Esophagus mucosa (tissue), 1 donor: ENCODE measurements at regions not wholly inside any gene's neighbourhood (a gene's known extent, or its start where the extent isn't known, plus 50 kb on each side); places are given as distances from the start of the nearest gene placed in this dataset.

Source experiments
- ATAC-seq: fragments of 200-7000 bp; cut with Tn5 transposase; one replicate; pipeline ENCODE4 v1.9.1; 2020
- donor health status: DM: yes; HTN: yes; CAD: no.

DNA sequence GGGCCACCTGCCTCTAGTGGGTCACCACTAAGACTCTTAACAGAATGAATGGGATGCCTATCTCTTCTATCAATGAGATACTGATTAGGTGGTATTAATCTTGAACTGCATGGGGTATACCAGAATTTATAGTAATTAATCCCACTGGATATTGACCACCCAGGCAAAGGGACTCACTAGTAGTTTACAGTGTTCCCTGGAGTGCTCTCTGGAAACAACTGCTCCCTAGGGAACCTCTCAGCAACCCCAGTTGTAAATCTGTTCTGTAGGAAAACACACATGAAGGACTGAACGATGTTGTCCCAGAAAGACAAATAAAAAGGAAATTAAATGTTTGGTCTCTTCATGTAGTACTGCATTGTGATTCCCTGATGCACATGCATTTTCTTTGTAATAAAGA, 430.5 kb downstream of the HLX start:
- no peak for ATAC-seq

DNA sequence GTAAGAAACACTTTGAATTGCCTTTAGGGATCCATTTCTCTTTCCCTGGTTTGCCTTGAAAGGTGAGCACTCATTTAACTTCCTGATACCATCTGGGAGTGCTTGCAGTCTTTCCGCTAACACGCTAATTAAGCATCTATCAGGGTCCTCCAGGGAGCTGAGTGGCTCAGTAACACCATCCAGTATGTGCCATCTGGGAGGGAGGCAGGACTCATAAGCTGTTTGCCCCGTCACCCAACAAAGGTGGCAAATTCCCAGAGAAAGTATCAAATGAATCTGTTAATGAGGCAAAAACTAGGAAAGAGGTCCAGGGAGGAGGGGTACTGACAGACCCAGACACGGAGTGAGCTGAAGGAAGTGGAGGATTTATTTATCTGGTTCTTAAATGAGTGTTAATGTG, 430.9 kb downstream of the HLX start:
- ATAC-seq = no peak

DNA sequence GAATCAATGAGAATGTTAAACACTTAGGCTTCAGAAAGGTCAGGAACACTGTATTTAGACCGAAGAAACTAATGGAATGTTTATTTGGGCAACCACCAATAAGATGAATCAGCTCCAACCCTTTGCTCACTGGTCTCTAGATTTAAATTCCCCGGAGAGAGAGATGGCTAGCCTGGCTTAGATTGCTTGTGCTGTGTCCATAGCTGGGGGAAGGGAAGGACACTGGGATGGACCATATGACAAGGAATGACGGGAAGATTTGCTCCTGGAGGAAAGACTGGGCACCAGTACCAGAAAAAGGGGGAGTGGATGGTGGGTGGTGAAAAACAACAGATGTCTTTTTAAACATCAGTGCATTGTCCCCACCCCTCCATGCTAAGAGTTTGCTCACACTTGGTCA, 426.6 kb downstream of the DUSP10 start:
- ATAC-seq = no peak

DNA sequence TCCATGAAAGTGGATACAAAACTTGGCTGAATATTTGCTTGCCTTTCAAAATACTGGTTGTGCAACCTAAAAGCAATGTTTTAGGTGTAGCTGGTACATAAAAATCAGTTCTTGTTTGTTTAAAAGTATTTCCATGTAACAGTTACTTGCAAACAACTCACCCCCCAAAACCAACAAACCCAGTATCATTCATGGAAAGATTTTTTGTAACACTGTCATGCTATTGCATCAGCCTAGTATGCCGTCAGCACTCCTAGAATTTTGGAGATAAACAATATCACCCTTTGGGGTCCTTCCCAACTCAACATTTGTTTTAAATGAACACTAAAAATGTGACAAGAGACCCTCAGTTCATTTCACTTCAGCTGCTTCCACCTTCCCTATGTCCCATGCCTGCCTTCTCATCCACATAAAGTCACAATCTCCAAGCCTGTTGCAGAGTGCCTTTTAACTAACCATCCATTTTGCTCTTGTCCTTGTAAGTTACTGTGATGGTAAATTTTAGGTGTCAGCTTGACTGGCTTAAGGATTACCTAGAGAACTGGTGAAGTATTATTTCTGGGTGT, 425.3 kb downstream of the DUSP10 start:
- no peak for ATAC-seq

DNA sequence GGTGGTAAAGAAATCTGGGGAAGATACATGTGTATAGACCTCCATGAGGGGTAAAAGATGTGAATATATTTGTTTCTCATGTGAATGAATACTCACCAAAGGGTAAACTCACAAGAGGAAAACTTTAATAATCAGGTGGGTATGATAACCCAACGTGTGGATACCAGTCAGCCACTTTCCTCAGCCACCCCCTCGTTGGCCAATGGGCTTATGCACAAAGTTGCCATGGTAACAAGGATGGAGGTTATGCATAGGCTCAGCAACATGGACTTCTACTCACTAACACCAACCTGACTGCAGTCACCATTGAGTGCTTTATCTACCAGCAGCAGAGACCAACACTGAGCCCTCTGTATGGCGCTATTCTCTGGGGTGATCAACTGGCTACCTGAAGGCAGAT, 424.4 kb downstream of the DUSP10 start:
- ATAC-seq = no peak

DNA sequence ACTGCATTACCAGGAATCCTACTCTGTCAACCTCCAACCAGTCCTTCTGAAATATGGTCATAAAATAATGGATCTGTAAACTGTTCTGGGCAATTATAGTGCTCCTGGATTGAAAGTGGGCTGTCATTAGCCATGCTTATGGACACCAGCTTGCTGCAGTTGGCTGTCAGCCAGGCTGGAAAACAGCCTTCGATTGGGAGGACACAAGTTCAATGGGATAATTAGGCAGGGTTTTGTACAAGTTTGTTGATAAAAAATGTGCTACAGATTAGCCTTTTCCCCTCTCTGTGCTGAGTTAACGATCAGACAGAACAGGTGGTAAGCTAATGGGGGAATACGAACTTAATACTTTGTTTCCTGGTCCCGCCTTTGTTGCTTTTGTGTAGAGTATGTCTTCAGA, 413.9 kb downstream of the DUSP10 start:
- ATAC-seq = no peak

DNA sequence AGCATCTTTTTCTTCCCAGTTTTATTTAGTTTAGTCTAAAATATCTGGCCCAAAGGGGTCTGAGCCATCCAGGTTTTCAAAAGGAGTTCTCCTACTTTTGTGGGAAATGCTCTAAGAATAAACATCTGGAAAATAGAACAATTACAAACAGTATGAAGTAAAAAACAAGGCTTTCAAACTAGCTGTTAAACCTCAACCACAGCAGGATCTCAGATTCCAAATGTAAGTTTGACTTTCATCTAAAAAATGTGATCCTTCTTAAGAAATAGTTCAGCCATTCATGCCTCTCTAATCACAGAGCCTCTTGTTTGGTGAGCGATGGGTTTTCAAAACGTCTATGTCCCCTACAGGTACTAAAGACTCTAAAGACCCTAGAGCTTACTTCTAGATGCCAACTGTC, 413.5 kb downstream of the DUSP10 start:
- ATAC-seq = no peak

DNA sequence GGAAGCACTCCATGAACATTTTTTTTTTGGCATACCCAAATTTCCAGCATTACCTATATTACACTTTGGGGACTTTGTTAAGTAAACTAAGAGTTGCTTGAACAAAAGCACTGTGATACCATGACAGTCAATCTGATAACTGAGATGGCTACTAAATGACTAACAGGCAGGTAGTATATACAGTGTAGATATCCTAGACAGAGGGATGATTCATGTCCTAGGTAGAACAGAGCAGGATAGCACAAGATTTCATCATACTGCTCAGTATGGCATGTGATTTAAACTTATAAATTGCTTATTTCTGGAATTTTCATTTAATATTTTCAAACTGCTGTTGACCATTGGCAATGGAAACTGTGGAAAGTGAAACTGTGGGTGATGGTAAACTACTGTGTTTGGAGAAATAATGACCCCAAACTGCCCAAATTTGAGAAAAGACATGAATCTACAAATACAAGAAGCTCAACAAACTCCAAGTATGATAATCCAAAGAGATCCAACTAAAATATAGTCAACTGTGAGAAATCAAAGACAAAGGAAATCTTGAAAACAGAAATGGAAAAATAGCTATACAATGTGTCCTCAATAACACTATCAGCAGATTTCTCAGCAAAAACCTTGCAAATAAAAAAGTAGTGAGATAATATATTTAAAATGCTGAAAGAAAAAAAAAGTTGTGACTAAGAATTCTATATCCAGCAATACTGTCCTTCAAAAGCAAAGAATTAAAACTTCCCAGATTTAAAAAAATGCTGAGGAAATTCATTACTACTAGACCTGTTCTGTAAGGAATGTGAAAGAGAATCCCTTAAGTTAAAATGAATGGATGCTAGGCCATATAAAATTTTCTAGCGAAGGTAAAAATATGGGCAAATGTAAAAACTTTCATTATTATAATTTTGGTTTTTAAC, 410.4 kb downstream of the DUSP10 start:
- ATAC-seq = no peak

DNA sequence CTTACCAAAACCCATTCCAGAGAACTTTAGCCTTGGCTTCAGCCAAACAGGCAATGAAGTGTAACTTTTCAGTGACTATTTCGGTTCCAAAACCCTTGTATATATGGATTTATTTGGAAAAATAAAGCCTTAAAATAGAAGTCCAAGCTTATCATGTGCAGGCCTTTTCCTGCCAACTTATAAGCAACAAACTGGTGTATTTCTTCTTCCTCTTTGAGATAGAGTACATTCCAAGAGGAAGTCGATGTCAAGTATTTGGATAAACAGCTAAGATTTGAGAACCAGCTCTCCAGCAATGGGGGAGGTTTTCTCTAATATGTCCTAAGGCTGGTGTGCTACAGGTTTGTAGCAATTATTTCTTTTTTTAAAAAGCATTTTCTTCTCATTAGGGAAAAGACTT, 407.8 kb downstream of the DUSP10 start:
- ATAC-seq = no peak

DNA sequence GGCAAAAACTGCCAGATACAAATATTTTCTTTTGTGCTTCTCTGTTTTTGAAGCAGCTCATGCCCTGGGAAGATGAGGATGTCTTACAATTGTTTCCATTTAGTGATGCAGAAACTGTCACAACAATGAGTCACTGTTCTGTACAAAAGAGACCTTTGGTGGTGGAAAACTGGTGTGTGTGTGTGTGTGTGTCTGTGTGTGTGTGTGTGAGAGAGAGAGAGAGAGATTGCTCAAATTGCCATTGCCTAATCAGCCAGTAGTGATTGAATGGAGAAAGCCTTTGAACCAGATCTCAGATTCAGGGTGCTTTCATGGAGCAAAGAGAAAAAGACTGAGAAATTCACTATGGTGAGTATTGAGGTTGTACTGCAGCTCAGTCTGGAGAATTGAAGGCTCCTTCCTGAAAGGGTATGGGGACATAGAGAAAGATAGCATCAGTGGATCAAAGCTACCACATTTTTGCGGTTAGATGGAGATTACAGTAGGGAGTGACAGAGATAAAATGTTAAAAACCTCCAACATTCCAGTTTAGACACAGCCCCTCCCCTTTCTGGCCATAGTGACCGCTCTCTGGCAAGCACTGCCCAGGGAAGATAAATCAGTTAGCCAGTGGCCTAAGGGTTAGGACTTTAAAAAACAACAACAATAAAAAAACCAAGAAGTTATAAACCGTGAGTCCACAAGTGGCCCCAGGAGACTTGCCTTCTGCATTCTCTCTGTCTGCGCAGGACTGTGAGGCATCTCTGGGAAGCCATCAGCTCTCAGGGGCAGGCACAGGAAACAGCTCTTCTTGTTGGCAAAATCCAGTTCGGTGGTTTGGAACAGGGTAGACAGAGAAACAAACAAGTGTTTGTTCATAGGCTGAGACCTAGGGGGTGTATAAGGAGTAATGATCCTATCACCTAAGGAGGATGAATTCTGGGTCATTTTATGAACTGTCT, 406.5 kb downstream of the DUSP10 start:
- no peak for ATAC-seq

DNA sequence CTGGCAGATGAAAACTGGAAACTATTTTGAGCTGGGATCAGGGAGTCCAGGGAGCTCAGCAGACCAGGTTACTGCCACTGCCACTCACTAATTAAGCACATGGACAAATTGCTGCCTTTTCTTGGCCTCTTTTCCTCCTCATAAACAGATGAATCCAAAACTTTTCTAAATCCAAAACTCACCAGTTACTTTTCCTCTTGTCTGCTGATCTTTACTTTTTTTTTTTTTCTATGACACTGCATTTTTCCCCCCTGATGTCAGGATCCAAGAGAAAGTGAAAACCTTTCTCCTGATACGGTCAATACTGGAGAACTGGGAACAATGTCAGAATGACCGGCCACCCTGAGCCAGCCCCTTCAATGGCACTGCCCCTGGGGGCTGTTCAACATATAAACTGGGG, 405.8 kb downstream of the DUSP10 start:
- no peak for ATAC-seq

DNA sequence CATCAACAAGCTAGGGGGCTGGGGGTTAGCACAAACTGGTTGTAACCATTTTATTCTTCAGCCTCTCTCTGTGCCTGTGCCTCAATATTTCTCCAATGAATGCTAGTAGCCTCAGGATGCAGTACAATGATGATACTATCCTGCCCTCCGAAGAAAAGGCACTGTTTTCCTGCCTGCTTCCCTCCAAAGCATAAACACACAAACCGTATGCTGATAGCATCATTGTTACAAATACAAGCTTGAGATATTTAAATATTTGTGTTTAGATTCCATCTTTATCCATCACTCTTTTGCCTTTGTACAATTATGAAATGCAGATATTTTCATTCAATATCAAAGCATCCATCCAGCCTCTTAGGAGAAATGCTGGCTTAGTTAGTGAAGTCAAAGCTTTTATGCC, 404.8 kb downstream of the DUSP10 start:
- ATAC-seq = no peak

DNA sequence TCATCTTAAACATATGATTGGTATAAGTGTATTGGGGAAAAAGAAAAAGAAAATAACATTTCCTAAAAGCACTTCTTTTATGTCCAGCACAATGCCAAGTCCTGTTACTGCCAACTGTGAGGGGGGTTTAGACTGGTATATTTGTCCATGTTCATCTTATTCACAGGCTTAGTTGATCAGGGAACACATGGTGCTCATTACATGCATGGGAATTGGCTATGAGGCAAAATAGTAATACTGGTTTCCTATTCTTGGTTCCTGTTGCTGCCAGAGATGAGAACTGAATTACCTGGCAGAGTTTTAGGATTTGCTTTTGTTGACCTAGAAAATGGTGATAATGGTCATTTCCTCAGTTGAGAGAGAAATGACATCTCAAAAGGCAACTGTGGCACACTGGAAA, 398.8 kb downstream of the DUSP10 start:
- ATAC-seq = no peak

DNA sequence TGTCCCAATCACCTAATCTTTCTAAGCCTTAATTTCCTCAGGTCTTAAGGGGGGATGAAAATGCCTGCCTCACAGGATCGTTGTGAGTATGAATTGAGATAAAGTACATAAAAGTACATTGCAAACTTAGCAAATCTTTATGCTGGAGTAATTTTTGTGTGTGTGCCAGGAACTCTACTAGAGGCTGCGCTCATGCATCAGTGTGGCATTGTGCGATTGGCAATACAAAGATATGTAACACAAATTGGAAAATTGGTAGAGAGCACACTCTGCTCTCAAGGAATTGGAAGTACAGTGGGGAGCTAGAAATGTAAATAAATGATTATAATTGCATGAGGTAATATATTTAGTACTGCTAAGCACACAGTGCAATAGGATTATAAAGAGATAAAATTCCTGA, 398.3 kb downstream of the DUSP10 start:
- ATAC-seq = no peak

DNA sequence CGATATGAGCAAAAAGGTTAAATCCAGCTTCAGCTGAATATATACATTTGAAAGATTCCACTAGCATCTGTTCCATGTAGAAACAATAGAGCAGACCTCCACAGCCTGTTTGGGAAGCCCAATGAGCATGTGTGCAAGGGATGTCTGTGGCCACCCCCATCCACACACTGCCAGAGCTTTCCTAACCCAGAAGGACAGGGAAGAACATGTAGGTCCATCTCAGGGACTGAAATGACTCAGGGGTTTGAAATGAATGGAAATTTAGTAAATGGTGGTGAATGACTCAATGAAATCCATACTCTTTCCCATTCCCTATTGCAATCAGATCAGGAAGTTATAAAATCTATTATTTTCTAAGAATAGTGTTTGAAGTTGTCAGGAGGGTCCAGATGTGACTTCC, 397.2 kb downstream of the DUSP10 start:
- ATAC-seq = no peak

DNA sequence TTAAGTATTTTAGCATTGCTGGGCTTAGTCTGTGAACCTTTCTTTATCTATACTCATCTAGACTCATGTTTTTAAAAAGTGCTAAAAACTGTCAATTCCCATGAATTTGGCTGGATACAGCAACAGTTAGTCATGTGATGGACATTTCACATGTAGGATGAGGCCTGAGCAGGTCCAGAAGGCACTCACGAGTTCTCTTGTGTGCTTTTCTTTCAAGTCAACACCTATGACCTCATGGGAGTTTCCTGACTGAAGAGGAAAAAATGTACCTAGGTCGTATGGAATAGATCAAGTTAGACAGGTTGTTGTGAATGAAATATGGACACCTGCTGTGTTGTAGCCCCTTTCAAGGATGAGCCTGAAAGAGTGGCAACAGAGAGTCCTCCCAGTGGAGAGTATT, 394.2 kb downstream of the DUSP10 start:
- ATAC-seq = no peak

DNA sequence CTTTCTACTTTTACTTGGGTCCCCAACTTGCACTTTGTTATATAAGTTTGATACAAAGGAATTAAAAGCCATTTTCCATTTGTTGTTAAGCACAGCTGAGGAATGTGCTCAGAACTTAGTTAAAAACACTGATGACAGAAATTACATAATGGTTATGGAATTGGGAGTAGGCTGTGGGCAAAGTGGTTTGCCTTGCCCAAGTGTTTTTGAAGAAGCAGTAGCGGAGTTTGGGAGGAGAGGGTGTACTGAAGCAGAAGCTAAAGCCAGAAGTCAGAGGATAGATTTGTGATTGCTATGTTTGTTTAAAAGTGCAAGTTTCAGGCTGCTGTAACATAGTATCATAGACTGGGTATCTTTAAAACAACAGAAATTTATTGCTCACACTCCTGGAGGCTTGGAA, 391.8 kb downstream of the DUSP10 start:
- no peak for ATAC-seq

DNA sequence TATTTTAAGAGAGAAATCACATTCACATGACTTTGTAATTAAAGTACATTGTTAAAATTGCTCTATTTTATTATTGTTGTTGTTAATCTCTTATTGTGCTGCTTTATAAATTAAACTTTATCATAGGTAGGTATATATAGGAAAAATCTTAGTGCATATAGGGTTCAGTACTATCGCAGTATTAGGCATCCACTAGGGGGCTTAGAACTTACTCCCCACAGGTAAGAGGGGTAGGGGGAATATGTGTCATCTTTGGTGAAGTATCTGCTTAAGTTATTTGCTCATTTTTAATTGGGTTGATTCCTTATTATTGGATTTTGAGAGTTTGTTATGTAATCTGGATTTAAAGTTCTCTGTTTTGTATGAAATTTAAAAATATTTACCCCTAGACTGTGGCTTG, 385.2 kb downstream of the DUSP10 start:
- no peak for ATAC-seq

DNA sequence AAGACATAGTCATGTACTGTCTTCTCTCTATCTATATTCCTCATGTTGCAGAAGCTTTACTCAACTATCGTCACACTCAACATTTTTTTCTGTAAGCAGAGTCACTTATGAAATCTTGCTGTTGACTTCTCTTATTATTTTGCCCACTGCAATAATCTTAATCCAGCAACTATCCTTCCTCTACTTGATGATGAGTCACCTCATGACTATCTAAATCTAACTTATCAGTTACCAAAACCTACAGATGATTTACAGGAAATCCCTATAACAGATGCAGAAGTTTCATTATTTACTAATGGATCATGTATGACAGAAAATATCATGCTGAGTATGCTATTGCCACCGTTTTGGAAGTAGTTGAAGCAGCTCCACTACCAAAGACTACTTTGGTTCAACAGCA, 378.9 kb downstream of the DUSP10 start:
- no peak for ATAC-seq

DNA sequence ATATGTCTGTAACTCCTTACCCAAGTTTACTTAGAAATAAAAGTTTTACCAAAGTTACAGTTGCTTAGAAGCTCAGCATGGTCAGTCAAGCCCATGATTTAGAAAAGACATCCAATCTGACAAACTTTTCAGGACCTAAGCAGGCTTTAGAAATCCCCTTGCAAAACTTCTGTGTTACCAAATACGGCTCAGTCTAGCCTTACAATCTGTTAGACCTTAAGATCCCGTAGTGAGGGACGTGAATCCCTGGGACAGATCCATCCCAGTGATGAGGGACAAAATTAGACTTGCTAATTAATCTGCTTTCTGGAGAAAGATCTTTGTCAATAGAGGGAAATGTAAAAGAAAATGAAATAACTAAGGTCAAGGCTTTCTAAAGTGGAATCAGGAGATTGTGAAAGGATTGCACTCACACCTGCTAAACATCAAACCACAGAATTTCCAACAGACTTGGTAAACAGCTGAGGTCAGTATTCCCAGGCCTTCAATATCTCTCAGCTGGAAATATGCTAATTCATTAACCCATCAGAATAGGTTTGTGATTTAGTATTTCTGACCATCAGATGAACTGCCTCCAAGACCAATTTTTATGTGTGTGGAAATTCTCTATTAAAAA, 375.3 kb downstream of the DUSP10 start:
- ATAC-seq = no peak

DNA sequence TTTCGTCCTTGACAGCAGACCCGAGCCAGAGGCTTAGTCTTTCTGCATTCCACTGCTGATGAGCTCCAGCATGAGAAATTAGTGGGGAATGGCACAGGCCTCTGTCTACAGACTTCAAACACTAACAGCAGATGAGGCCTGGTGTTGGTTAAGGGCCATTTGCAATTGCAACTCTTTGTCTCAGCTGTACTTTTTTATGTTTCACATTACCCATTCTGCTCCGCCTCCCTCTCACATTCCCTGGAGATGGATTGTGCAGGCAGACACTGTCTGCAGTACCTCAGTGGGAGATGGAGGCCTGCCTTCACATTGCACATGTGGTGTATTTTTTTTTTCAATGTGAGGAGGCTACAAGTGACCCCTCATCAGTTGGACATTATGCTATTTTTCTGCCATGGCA, 370.2 kb downstream of the DUSP10 start:
- no peak for ATAC-seq

DNA sequence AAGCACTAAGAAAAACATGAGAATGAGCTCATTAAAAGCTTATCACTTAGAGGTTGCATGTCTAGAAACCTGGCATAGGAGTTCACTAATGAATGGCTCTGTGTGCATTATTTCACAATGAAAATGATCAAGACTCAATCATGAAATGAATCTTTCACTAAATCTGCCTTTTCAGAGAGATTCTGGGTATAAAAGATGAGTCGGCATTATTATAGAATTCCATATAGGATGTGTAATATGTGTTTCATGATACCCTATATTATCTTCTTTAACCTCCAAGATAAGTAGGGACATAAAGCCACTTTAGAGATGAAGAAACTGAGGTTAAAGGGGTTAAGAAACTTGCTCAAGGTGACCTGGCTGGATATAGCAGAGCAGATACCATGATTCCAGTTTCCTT, 368.1 kb downstream of the DUSP10 start:
- no peak for ATAC-seq

DNA sequence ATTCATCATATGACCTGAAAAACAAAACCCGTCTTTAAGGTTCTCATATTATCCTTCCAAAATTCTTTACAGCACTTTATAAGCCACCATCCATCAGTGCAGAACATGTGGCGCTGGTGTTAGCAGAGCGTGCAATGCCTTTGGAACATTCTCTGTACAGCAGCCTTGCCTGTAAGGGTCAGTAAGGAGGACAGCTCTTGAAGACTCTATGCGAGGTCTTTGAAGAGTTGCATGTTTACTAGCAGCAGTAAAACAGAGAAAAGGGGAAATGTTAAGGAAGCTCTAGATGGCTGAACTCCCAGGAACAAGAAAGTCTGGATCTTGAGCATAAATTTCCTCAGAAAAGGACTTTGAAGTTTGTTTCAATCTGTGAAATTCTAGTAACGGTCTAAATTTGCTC, 365.6 kb downstream of the DUSP10 start:
- ATAC-seq = no peak
